ENCODE measurements at regions not wholly inside any gene's neighbourhood (a gene's known extent, or its start where the extent isn't known, plus 50 kb on each side); places are given as distances from the start of the nearest gene placed in this dataset.

DNA sequence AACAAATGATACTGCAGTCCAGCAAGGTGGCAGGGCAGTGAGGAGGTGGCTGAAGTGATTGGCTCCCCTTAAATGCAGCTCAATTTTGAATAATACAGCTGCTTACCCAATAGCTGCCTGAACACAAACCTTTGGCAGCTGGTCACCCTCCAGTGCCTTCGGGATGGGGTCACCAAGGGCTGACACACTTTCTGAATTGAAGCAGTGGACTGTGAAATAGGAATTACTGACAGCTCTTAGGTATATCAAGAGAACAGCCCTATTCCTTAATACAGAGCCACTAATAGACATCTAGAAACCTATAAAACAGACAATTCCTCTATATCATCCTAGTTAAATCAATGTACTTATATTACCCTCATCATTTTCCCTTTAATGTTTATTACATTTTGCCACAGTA is 474.2 kb upstream of the KIRREL3 start:
- Histone ChIP-seq H2AFZ (ENCODE audit: low read depth, low read length) (no peak overlapping the region), H3K27me3 (ENCODE audit: insufficient read depth, low read length) (no peaks in the 10 kb centered on the region), H3K79me2 (ENCODE audit: insufficient read depth, low read length) (no peaks in the 10 kb centered on the region), H3K27ac (ENCODE audit: low read depth, low read length) (no peak overlapping the region), H3K9ac (ENCODE audit: low read length) (no peak overlapping the region), H3K4me3 (ENCODE audit: insufficient read depth, low read depth, low read length) (no peak overlapping the region), H3K4me2 (ENCODE audit: low read length) (no peak overlapping the region), H3K36me3 (ENCODE audit: insufficient read depth, low read length) (no peaks in the 10 kb centered on the region), H3K4me1 (ENCODE audit: insufficient read depth, low read length) (no peaks in the 10 kb centered on the region), H4K20me1 (ENCODE audit: insufficient read depth, low read length) (no peaks in the 10 kb centered on the region), H3K9me3 (ENCODE audit: insufficient read depth, low read depth, low read length) (no peaks in the 10 kb centered on the region)
- H3K4me3 Mint-ChIP-seq (ENCODE audit: unreplicated experiment), result no peak overlapping the region
- no peaks in the 10 kb centered on the region for H3K9me3 Mint-ChIP-seq (ENCODE audit: unreplicated experiment)
- H3K4me1 Mint-ChIP-seq (ENCODE audit: low read depth, unreplicated experiment), result no peaks in the 10 kb centered on the region
- TF ChIP-seq, protein P1, sequence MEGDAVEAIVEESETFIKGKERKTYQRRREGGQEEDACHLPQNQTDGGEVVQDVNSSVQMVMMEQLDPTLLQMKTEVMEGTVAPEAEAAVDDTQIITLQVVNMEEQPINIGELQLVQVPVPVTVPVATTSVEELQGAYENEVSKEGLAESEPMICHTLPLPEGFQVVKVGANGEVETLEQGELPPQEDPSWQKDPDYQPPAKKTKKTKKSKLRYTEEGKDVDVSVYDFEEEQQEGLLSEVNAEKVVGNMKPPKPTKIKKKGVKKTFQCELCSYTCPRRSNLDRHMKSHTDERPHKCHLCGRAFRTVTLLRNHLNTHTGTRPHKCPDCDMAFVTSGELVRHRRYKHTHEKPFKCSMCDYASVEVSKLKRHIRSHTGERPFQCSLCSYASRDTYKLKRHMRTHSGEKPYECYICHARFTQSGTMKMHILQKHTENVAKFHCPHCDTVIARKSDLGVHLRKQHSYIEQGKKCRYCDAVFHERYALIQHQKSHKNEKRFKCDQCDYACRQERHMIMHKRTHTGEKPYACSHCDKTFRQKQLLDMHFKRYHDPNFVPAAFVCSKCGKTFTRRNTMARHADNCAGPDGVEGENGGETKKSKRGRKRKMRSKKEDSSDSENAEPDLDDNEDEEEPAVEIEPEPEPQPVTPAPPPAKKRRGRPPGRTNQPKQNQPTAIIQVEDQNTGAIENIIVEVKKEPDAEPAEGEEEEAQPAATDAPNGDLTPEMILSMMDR (IDR thresholded peaks at IDR 0.05; ENCODE audit: insufficient read depth, low read depth, low read length), result no peak
- no peak for TF ChIP-seq EZH2 (IDR thresholded peaks at IDR 0.05; ENCODE audit: insufficient read depth, low read length)
- FAIRE-seq, result no peak
- H3K27ac Mint-ChIP-seq (ENCODE audit: unreplicated experiment), result no peak overlapping the region
- DNase-seq (ENCODE audit: low read depth), result no peak
- H3K36me3 Mint-ChIP-seq (ENCODE audit: low read depth, unreplicated experiment), result no peaks in the 10 kb centered on the region
- H3K27me3 Mint-ChIP-seq (ENCODE audit: low read depth, unreplicated experiment), result peaks cover 4% of the 10 kb centered on the region

DNA sequence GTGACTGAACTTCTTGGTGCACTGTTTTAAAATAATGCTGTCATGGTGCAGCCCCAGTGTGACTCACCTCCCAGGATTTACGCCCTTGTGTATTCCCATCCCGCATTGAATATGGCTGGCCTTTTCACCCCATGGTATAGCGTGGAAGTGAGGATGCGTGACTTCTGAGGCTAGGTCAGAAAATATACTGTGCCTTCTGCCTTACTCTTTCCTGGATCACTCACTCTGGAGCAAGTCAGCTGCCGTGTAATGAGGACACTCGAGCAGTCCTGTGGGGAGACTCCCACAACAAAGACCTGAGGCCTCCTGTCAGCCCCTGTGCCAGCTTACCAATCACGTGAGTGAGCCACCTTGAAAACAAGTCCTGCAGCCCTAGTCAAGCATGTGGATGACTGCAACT is 471.9 kb upstream of the KIRREL3 start:
- DNase-seq (ENCODE audit: low read depth) (no peak), FAIRE-seq (no peak)
- H3K4me2 ChIP-seq (ENCODE audit: low read length), result no peak overlapping the region
- no peak overlapping the region for H3K9ac ChIP-seq (ENCODE audit: low read length)
- H4K20me1 ChIP-seq (ENCODE audit: insufficient read depth, low read length), result no peaks in the 10 kb centered on the region
- peaks cover 4% of the 10 kb centered on the region for H3K27me3 Mint-ChIP-seq (ENCODE audit: low read depth, unreplicated experiment)
- H3K36me3 ChIP-seq (ENCODE audit: insufficient read depth, low read length), result no peaks in the 10 kb centered on the region
- H3K4me3 Mint-ChIP-seq (ENCODE audit: unreplicated experiment), result no peak overlapping the region
- H3K4me1 Mint-ChIP-seq (ENCODE audit: low read depth, unreplicated experiment), result no peaks in the 10 kb centered on the region
- TF ChIP-seq, protein P1 (IDR thresholded peaks at IDR 0.05; ENCODE audit: insufficient read depth, low read depth, low read length), result no peak
- TF ChIP-seq EZH2 (IDR thresholded peaks at IDR 0.05; ENCODE audit: insufficient read depth, low read length), result no peak
- H3K4me1 ChIP-seq (ENCODE audit: insufficient read depth, low read length), result no peaks in the 10 kb centered on the region
- no peaks in the 10 kb centered on the region for H3K79me2 ChIP-seq (ENCODE audit: insufficient read depth, low read length)
- H3K27me3 ChIP-seq (ENCODE audit: insufficient read depth, low read length), result no peaks in the 10 kb centered on the region
- H3K9me3 ChIP-seq (ENCODE audit: insufficient read depth, low read depth, low read length), result no peaks in the 10 kb centered on the region
- no peak overlapping the region for H3K4me3 ChIP-seq (ENCODE audit: insufficient read depth, low read depth, low read length)
- H3K9me3 Mint-ChIP-seq (ENCODE audit: unreplicated experiment), result no peaks in the 10 kb centered on the region
- H2AFZ ChIP-seq (ENCODE audit: low read depth, low read length), result no peak overlapping the region
- no peak overlapping the region for H3K27ac Mint-ChIP-seq (ENCODE audit: unreplicated experiment)
- H3K27ac ChIP-seq (ENCODE audit: low read depth, low read length), result no peak overlapping the region
- no peaks in the 10 kb centered on the region for H3K36me3 Mint-ChIP-seq (ENCODE audit: low read depth, unreplicated experiment)

DNA sequence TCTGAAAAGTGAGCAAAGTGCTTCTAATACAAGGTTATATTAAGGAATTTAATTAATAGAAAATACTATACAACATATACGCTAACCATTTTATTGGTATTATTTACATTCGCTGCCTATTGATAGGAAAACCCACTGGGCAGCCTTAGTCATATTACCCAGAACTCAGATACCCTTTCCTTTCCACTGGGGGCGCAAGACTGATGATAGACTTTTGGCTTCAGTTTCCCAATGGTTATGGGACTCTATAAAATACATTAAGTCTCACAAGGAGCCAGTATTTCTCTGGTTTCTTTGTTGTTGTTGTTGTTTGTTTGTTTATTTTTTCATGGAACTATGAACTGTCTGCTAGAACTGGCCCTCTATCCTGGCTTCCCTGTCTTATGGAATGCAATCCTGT is 471.1 kb upstream of the KIRREL3 start:
- H3K9me3 ChIP-seq (ENCODE audit: insufficient read depth, low read depth, low read length), result no peaks in the 10 kb centered on the region
- no peak overlapping the region for H3K27ac ChIP-seq (ENCODE audit: low read depth, low read length)
- no peak overlapping the region for H3K4me3 Mint-ChIP-seq (ENCODE audit: unreplicated experiment)
- H3K4me1 Mint-ChIP-seq (ENCODE audit: low read depth, unreplicated experiment), result no peaks in the 10 kb centered on the region
- no peaks in the 10 kb centered on the region for H3K4me1 ChIP-seq (ENCODE audit: insufficient read depth, low read length)
- H3K4me3 ChIP-seq (ENCODE audit: insufficient read depth, low read depth, low read length), result no peak overlapping the region
- no peak overlapping the region for H3K9ac ChIP-seq (ENCODE audit: low read length)
- FAIRE-seq, result no peak
- no peak for DNase-seq (ENCODE audit: low read depth)
- no peak overlapping the region for H3K4me2 ChIP-seq (ENCODE audit: low read length)
- peaks cover 4% of the 10 kb centered on the region for H3K27me3 Mint-ChIP-seq (ENCODE audit: low read depth, unreplicated experiment)
- no peaks in the 10 kb centered on the region for H3K27me3 ChIP-seq (ENCODE audit: insufficient read depth, low read length)
- no peaks in the 10 kb centered on the region for H3K79me2 ChIP-seq (ENCODE audit: insufficient read depth, low read length)
- no peaks in the 10 kb centered on the region for H3K36me3 ChIP-seq (ENCODE audit: insufficient read depth, low read length)
- no peaks in the 10 kb centered on the region for H4K20me1 ChIP-seq (ENCODE audit: insufficient read depth, low read length)
- no peak overlapping the region for H3K27ac Mint-ChIP-seq (ENCODE audit: unreplicated experiment)
- no peak overlapping the region for H2AFZ ChIP-seq (ENCODE audit: low read depth, low read length)
- H3K36me3 Mint-ChIP-seq (ENCODE audit: low read depth, unreplicated experiment), result no peaks in the 10 kb centered on the region
- no peaks in the 10 kb centered on the region for H3K9me3 Mint-ChIP-seq (ENCODE audit: unreplicated experiment)
- no peak for TF ChIP-seq EZH2 (IDR thresholded peaks at IDR 0.05; ENCODE audit: insufficient read depth, low read length)
- TF ChIP-seq, protein P1 (IDR thresholded peaks at IDR 0.05; ENCODE audit: insufficient read depth, low read depth, low read length), result no peak

Data from astrocyte (in vitro differentiated cells and primary cell).